PC-9 (cell line): ENCODE measurements at regions not wholly inside any gene's neighbourhood (a gene's known extent, or its start where the extent isn't known, plus 50 kb on each side); places are given as distances from the start of the nearest gene placed in this dataset.

Experiments
- EZH2 ChIP-seq: fragments of 200-600 bp; sonication (generic); IDR thresholded peaks from 2 replicates; pipeline ENCODE4 v1.8.0; 2017; ENCODE audit warnings: antibody characterized with exemption, low read depth
- TF ChIP-seq, protein P1 (sequence below): fragments of 200-600 bp; sonication (generic); conservative IDR thresholded peaks from 2 replicates; pipeline ENCODE4 v1.6.1; 2017; ENCODE audit warnings: mixed run types, antibody characterized with exemption, mild to moderate bottlenecking, moderate library complexity

DNA sequence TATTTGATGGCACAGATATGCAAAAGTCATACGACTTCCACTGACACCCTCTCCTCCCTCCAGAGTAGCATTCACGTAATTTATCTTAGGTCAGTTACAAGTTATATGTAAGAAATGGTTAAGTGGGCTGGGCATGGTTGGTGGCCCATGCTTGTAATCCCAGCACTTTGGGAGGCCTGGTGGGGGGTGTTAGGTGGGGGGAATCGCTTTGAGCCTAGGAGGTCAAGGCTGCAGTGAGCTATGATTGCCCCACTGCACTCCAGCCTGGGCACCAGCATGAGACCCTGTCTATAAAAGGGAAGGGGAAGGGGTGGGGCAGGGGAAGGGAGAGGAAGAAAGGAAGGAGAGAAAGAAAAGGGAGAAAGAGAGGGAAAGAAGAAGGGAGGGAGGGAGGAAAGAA is 202.8 kb downstream of the AUH start:
- TF ChIP-seq, protein P1, sequence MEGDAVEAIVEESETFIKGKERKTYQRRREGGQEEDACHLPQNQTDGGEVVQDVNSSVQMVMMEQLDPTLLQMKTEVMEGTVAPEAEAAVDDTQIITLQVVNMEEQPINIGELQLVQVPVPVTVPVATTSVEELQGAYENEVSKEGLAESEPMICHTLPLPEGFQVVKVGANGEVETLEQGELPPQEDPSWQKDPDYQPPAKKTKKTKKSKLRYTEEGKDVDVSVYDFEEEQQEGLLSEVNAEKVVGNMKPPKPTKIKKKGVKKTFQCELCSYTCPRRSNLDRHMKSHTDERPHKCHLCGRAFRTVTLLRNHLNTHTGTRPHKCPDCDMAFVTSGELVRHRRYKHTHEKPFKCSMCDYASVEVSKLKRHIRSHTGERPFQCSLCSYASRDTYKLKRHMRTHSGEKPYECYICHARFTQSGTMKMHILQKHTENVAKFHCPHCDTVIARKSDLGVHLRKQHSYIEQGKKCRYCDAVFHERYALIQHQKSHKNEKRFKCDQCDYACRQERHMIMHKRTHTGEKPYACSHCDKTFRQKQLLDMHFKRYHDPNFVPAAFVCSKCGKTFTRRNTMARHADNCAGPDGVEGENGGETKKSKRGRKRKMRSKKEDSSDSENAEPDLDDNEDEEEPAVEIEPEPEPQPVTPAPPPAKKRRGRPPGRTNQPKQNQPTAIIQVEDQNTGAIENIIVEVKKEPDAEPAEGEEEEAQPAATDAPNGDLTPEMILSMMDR: no peak
- no peak for TF ChIP-seq EZH2
